NCI-H2029 (cell line): ENCODE measurements at regions not wholly inside any gene's neighbourhood (a gene's known extent, or its start where the extent isn't known, plus 50 kb on each side); places are given as distances from the start of the nearest gene placed in this dataset.
"Not testable (repeated sequence)": the region's sequence is repeated elsewhere in the genome, so short reads cannot be mapped to it uniquely, and the experiment has no call there.

Experiments used
- DNase-seq: peaks from one replicate; lab custom pipeline; 2025; lab: John Stamatoyannopoulos, UW

DNA sequence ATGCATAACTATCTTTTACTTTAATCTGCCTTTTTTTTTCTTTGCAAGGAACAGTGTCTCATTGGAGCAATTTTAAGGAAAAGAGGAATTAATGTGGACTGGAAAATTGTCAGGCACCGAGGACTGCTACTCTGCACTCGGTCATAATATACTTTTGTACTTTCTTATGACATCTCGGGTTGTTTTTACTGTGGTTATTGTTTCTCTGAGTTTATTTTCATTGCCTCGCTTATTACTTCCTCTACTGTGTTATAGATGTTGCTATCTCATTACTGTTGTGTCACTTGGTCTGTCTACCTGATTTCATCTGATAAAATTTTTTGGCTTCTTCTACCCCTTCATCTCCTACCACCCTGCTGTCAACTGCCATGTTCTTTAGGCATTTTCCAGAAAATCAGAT, 213.5 kb upstream of the POU1F1 start:
- no peak for DNase-seq

DNA sequence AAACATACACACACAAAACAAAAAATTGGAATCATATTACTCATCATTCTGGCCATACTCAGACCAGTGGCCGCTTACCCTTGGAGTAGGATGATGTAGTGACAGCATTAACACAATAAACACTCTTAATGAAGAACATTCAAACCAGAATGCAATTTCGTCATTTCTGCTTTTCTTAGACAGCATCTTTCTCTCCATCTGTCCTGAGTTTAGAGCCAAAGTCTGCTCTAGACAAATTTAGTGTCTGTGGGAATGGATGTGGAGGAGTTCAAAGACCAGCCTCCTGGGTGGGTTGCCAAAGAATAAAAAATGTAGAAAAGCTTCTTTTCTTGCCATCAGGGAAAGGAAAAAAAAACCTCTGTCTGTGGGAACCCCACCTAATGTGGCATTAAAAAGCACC, 212.4 kb upstream of the POU1F1 start:
- no peak for DNase-seq

DNA sequence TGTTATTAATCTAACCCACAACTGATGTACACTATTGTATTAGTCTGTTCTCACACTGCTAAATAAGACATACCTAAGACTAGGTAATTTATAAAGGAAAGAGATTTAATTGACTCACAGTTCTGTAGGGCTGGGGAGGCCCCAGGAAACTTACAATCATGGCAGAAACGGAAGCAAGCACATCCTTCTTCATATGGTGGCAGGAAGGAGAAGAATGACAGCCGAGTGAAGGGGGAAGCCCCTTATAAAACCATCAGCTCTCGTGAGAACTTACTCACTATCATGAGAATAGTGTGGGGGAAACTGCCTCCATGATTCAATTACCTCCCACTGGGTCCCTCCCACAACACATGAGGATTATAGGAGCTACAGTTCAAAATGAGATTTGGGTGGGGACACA, 210.3 kb upstream of the POU1F1 start:
- not testable (repeated sequence) for DNase-seq

GRCh38 chr3:87486115-87486514, 209.7 kb upstream of the POU1F1 start:
- DNase-seq, result no peak

DNA sequence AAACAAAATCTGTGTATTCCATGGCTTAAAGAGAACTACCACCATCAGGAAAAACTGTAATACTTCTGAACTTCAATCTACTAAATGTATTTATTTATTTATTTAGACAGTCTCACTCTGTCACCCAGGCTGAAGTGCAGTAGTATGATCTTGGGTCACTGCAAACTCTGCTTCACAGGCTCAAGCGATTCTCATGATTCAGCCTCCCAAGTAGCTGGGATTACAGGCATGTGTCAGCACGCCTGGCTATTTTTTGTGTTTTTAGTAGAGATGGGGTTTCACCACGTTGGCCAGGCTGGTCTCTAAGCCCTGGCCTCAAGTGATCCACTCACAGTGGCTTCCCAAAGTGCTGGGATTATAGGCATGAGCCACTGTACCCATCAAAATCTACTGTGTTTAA, 202.3 kb upstream of the POU1F1 start:
- DNase-seq, result no peak

GRCh38 chr3:87473944-87474343, 197.6 kb upstream of the POU1F1 start:
- DNase-seq, result no peak

DNA sequence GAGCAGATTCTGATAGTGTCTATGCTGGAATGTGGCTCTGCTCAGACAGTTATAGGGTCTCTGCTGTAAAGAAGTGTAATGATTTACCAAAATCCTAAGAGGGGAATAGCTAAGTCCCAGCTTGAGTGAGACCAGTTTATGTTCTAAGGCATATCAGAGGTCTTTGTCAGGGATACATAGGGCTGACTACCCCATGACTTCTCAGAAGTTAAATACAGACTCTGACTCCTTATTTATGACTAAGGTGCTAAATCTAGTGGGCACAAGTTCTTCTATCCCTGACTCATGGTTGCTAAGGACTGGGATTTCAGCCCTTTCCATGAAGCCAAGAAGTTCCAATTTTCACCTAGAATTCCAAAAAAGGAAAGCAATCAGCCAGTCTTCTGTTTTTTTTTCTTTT, 192.6 kb upstream of the POU1F1 start:
- DNase-seq, result no peak

DNA sequence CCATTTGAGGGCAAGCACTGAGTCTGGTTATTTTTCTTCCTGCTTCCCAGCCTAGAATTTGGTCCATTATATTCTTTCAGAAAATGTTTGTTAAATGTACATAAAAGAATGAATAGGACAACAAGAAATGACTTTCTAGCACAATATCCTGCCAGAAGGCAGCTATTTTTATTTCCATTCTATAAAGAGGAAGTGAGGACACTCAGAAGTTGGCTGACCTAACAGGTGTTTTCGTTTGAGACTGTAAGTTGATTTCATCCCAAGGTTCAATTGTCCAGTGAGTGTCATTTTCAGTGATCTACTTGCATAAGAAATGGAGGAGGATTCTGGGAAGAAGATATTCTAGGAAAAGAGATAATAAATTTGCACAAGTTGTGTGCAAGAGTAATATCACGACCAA, 191.9 kb upstream of the POU1F1 start:
- no peak for DNase-seq

DNA sequence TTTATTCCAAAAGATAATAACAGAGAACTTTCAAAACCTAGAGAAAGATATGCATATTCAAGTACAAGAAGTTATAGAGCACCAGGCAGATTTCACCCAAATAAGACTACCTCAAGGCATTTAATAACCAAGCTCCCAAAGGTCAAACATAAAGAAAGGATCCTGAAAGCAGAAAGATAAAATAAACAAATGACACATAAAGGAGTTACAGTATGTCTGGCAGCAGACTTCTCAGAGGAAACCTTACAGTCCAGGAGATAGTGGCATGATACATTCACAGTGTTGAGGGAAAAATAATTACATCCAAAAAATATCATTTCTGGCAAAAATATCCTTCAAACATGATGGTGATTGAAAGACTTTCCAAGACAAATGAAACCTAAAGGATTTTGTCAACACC, 185.8 kb upstream of the POU1F1 start:
- DNase-seq, result no peak

DNA sequence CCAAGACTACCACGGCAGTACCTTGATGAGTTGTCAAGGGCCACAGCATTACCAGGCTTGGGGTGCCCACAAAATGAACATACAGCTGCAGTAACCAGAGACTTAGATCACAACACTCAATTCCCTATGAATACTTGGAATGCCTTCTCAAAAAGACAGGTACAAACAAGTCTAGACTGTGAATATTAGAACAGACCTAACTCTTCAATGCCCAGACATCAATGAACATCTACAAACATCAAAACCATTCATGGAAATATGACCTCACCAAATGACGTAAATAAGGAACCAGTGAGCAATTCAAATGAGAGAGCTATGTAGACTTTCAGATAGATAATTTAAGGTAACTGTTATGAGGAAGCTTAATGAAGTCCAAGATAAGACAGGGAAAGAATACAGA, 185.1 kb upstream of the POU1F1 start:
- DNase-seq, result no peak

DNA sequence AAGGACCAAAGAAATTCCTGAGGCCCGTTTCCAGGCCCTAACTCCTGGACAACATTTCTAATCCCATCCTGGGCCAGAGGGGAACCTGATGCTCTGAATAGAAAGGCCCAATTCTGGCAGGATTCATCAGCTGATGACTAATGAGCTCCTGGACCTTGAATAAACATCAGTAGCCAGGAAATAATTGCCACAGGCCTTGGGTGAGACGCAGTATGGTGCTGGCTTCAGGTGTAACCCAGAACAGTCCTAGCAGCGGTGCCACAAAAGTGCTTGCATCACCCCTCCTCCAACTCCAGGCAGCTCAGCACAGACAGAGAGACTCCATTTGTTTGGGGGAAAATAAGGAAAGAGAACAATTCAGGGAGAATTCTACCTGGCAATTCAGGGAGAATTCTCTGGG, 184.7 kb upstream of the POU1F1 start:
- no peak for DNase-seq

DNA sequence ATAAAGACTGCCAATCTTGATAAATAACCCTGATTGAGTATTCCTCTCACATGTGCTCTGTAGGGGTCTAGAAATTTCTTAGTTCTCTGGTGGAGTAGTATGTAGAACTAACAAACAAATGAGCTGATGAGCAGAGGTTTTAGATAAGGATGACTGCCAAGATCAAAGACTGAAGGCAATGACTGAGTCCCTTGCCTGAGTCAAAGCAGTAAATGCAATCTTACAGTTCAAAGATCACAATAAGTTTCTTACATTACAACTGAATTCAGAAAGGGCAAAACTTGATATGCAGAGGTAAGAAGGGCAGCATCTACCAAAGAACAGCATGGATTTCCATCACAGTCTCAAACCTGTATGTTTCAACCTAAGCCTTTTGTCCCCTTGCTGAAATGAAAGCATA, 172.2 kb upstream of the POU1F1 start:
- DNase-seq, result no peak

GRCh38 chr3:87446849-87447387, 170.5 kb upstream of the POU1F1 start:
- DNase-seq, result no peak

GRCh38 chr3:87442470-87442869, 166.1 kb upstream of the POU1F1 start:
- no peak for DNase-seq

DNA sequence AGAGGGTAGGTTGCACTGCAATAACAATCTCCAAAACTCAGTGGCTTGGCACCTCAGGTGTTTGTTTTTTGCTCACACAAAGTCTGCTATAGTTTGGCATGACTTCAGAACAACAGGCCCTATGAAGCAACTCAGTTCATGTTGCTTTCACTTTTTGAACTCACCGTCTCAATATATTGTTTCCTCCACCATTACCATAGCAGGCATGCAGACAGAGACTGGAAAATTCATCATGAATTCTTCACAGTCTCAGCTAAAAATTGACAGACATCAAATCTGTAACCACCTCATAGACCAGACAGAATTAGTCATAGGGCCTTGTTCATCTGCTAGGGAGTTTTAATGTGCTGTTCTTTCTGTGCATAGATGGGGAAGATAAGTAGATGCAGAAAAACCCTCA, 161.4 kb upstream of the POU1F1 start:
- no peak for DNase-seq

DNA sequence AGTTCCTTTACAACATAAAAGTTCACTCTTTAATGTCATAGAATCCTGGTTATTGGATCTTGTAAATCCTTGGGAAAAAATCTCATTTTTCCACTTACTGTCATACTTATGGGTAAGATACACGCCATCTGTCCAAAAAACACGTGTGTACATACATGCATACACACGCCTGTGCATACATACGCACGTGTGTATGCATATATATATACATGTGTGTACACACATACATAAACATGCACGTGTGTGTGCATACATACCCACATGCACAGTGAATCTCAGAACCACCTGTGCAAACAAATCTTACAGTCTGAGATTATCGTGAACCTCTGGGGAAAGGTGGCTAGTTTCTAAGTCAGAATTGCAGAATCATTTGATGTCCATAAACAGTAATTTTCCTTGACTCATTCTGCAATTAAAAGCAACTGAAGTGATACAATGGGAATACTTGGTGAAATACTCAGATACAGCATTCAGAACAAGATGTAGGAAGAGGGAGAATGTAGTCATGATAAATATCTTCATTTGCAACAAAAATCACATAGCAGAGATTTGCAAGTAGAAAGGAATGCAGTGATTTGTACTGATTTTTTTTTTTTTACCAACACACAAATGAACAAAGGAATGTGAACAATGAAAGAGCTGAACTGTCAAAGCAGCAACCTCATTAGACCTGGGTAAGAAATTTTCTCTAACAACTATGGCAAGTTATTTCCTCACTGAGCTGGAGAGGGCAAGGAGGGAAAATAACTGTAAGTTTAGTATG, 160.6 kb upstream of the POU1F1 start:
- DNase-seq, result no peak

DNA sequence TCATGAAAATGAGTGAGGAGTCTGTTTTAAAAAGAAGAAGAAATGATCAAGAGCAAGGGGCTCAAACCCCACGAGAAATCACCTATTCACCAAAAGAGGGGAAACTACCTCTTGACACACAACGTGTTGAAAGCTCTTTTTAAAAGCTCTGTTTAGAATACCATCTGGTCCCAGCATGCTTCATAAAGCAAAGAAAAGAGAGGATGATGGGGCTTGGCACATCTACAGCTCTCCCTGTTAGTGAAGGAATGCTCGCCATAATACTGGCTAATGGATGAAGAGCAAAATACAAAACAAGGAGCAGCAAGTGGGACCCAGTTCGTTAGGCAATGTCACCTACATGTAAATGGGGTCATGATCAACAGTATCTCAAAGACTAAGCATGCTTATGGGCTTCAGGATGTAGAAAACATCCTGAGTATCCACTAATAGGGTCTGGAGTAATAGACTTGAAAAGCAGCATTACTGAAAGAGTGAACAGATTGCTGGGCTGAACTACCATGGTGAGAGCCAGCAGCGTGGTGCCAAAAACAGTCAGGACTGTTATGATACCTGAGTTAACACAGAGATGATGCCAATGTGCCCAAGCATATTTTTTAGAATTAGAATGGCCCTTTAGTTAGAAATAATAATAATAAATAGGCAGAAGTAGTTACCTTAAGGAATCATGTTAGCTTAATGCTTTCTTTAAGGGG, 159.7 kb upstream of the POU1F1 start:
- no peak for DNase-seq

- not testable (repeated sequence) for DNase-seq
These were observed 157.1 kb upstream of the POU1F1 start for GRCh38 chr3:87433445-87433844.

GRCh38 chr3:87426918-87427317, 150.5 kb upstream of the POU1F1 start:
- no peak for DNase-seq

GRCh38 chr3:87425056-87425455, 148.7 kb upstream of the POU1F1 start:
- DNase-seq, result no peak

- DNase-seq, result no peak
These were observed 147.0 kb upstream of the POU1F1 start for GRCh38 chr3:87423336-87423735.

GRCh38 chr3:87422333-87422732, 145.9 kb upstream of the POU1F1 start:
- no peak for DNase-seq

DNA sequence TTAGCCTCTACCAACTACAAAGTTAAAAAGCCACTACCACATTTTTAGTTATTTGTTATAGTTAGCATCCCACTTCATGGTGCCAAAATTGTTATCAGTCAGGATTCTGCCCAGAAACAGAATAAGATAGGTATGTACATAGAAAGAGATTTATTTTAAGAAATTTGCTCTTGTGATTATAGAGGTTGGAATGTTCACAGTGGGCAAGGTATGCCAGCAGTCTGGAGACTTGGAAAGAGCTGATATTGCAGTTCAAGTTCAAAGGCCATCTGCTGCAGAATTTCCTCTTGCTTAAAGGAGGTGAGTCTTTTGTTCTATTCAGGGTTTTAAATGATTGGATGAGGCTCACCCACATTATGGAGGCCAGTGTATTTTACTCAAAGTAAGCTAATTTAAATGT, 143.8 kb upstream of the POU1F1 start:
- DNase-seq, result no peak

DNA sequence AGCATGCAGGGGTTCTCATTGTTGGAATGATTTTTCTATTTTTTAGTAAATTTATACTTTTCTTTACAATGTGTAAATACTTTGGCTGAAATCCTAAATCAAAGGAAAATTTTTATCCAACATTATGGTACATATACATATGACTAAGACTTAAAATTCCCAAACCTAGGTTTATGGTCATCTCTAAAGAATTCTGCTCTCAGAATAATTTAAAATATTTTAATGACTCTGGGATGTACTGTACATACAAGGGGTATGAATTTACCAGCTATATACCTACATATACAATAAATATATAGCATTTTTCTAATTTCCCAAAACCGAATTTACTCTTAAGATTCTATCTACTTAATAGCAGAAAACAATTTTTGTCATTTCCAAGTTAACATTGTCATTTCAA, 137.9 kb upstream of the POU1F1 start:
- no peak for DNase-seq
